ENCODE measurements at regions not wholly inside any gene's neighbourhood (a gene's known extent, or its start where the extent isn't known, plus 50 kb on each side); places are given as distances from the start of the nearest gene placed in this dataset.

- no peaks in the 10 kb centered on the region for H4K20me1 ChIP-seq (ENCODE audit: insufficient read depth)
- intact Hi-C loops (cut with micrococcal nuclease; ENCODE audit: unreplicated experiment), result no loop called here
- POLR2A ChIA-PET (ENCODE audit: unreplicated experiment), result no interaction called here
- H3K36me3 ChIP-seq (ENCODE audit: low read depth), result 0 out of 2 replicates have a peak, but pooled peaks cover 4% of the 10 kb centered on the region
- H3K4me1 ChIP-seq (replicated peaks; ENCODE audit: insufficient read depth), result peaks cover 7% of the 10 kb centered on the region
- H3K9me3 ChIP-seq (ENCODE audit: insufficient read depth, low read depth), result no peaks in the 10 kb centered on the region
- H3K4me3 ChIP-seq, result no peak overlapping the region
- peak overlapping the region; percentile 12; the same call in 1 of the 2 replicates for H3K4me2 ChIP-seq
- no TSS peak for BruUV-seq (replicated peaks)
- no peaks in the 10 kb centered on the region; the same call in 1 of the 2 replicates for H3K9me2 ChIP-seq (ENCODE audit: insufficient read depth)
- CTCF ChIA-PET, result no interaction called here
- DNase-seq, result peak; percentile 46 to 73
- peak overlapping the region; percentile 55; the same call in 1 of the 2 replicates for H2AFZ ChIP-seq
- TF ChIP-seq CTCF (conservative IDR thresholded peaks at IDR 0.05), result no peak
- no peak for TF ChIP-seq EZH2 (IDR thresholded peaks at IDR 0.05; ENCODE audit: low read depth)
- H3K27ac ChIP-seq, result 0 out of 2 replicates have a peak overlapping the region, but pooled peaks have one; percentile 1
- no peaks in the 10 kb centered on the region for H3F3A ChIP-seq (ENCODE audit: insufficient read depth, low read depth)
- no peaks in the 10 kb centered on the region for H3K79me2 ChIP-seq (ENCODE audit: low read depth)
- no peaks in the 10 kb centered on the region for H3K27me3 ChIP-seq (ENCODE audit: insufficient read depth, low read depth)
Observed at GRCh38 chr10:60480865-60481563, 91.3 kb upstream of the ANK3 start.

- 0 out of 2 replicates have a peak, but pooled peaks cover 4% of the 10 kb centered on the region for H3K36me3 ChIP-seq (ENCODE audit: low read depth)
- H3K9me2 ChIP-seq (ENCODE audit: insufficient read depth), result no peaks in the 10 kb centered on the region; the same call in 1 of the 2 replicates
- H2AFZ ChIP-seq, result no peak overlapping the region
- H3K4me2 ChIP-seq, result no peak overlapping the region
- no peaks in the 10 kb centered on the region for H4K20me1 ChIP-seq (ENCODE audit: insufficient read depth)
- ChIA-PET CTCF (no interaction called here), POLR2A (ENCODE audit: unreplicated experiment) (no interaction called here)
- TF ChIP-seq CTCF (conservative IDR thresholded peaks at IDR 0.05), result no peak
- no peaks in the 10 kb centered on the region for H3K9me3 ChIP-seq (ENCODE audit: insufficient read depth, low read depth)
- H3K27me3 ChIP-seq (ENCODE audit: insufficient read depth, low read depth), result no peaks in the 10 kb centered on the region
- DNase-seq, result peak in 1 of 2 experiments; percentile 43
- no peaks in the 10 kb centered on the region for H3F3A ChIP-seq (ENCODE audit: insufficient read depth, low read depth)
- no peak overlapping the region for H3K4me3 ChIP-seq
- BruUV-seq (replicated peaks), result no TSS peak
- no peaks in the 10 kb centered on the region for H3K79me2 ChIP-seq (ENCODE audit: low read depth)
- peaks cover 7% of the 10 kb centered on the region for H3K4me1 ChIP-seq (replicated peaks; ENCODE audit: insufficient read depth)
- no peak overlapping the region for H3K27ac ChIP-seq
- intact Hi-C loops (cut with micrococcal nuclease; ENCODE audit: unreplicated experiment), result no loop called here
Observed at GRCh38 chr10:60479305-60480020, 89.8 kb upstream of the ANK3 start.

GRCh38 chr10:60476451-60476850 lies 86.8 kb upstream of the ANK3 start:
- Histone ChIP-seq H3K4me2 (no peak overlapping the region), H4K20me1 (ENCODE audit: insufficient read depth) (no peaks in the 10 kb centered on the region), H3K9me2 (ENCODE audit: insufficient read depth) (no peaks in the 10 kb centered on the region; the same call in 1 of the 2 replicates), H3K4me3 (no peak overlapping the region), H3K27ac (no peak overlapping the region), H3K27me3 (ENCODE audit: insufficient read depth, low read depth) (no peaks in the 10 kb centered on the region), H3K79me2 (ENCODE audit: low read depth) (no peaks in the 10 kb centered on the region), H2AFZ (no peak overlapping the region), H3K36me3 (ENCODE audit: low read depth) (no peaks in the 10 kb centered on the region), H3F3A (ENCODE audit: insufficient read depth, low read depth) (no peaks in the 10 kb centered on the region), H3K9me3 (ENCODE audit: insufficient read depth, low read depth) (no peaks in the 10 kb centered on the region), H3K4me1 (replicated peaks; ENCODE audit: insufficient read depth) (peaks cover 22% of the 10 kb centered on the region)
- no TSS peak for BruUV-seq (replicated peaks)
- TF ChIP-seq EZH2 (IDR thresholded peaks at IDR 0.05; ENCODE audit: low read depth) (no peak), CTCF (conservative IDR thresholded peaks at IDR 0.05) (no peak)
- ChIA-PET CTCF (no interaction called here), POLR2A (ENCODE audit: unreplicated experiment) (no interaction called here)
- no peak for DNase-seq
- intact Hi-C loops (cut with micrococcal nuclease; ENCODE audit: unreplicated experiment), result no loop called here

Measured in PC-9 (cell line).